HPDE6-E6E7 (cell line): ENCODE measurements at regions not wholly inside any gene's neighbourhood (a gene's known extent, or its start where the extent isn't known, plus 50 kb on each side); places are given as distances from the start of the nearest gene placed in this dataset.

Source experiments
- DNase-seq: peaks from one replicate; pipeline ENCODE4 v3.0.0; 2011; ENCODE audit warnings: missing footprints; ENCODE audit errors: extremely low spot score

GRCh38 chr13:107864543-107865317 is 350.6 kb downstream of the LIG4 start:
- no peak for DNase-seq

GRCh38 chr13:107860284-107860683 is 355.1 kb downstream of the LIG4 start:
- no peak for DNase-seq

GRCh38 chr13:107854880-107855279 is 360.5 kb downstream of the LIG4 start:
- no peak for DNase-seq

- DNase-seq: no peak
Observed at GRCh38 chr13:107852072-107852471, 363.3 kb downstream of the LIG4 start.

- DNase-seq: no peak
Observed at GRCh38 chr13:107851670-107852069, 363.7 kb downstream of the LIG4 start.

GRCh38 chr13:107847406-107847805 is 367.9 kb downstream of the LIG4 start:
- DNase-seq: no peak

GRCh38 chr13:107846642-107847041 is 368.7 kb downstream of the LIG4 start:
- DNase-seq: no peak

GRCh38 chr13:107845911-107846310 is 369.4 kb downstream of the LIG4 start:
- DNase-seq: no peak

GRCh38 chr13:107843681-107844080 is 371.7 kb downstream of the LIG4 start:
- DNase-seq: no peak

GRCh38 chr13:107843281-107843680 is 372.1 kb downstream of the LIG4 start:
- no peak for DNase-seq

GRCh38 chr13:107842562-107843180 is 372.7 kb downstream of the LIG4 start:
- DNase-seq: no peak

GRCh38 chr13:107838588-107839161 is 376.7 kb downstream of the LIG4 start:
- no peak for DNase-seq

- no peak for DNase-seq
Observed at GRCh38 chr13:107836685-107837084, 378.7 kb downstream of the LIG4 start.

- no peak for DNase-seq
Observed at GRCh38 chr13:107835339-107836018, 379.9 kb downstream of the LIG4 start.

GRCh38 chr13:107834717-107835116 is 380.6 kb downstream of the LIG4 start:
- DNase-seq: no peak

GRCh38 chr13:107834281-107834680 is 381.1 kb downstream of the LIG4 start:
- no peak for DNase-seq

- DNase-seq: no peak
Observed at GRCh38 chr13:107832500-107833100, 382.7 kb downstream of the LIG4 start.

- DNase-seq: no peak
Observed at GRCh38 chr13:107830804-107831203, 384.5 kb downstream of the LIG4 start.

GRCh38 chr13:107827840-107828549 is 387.3 kb downstream of the LIG4 start:
- no peak for DNase-seq

GRCh38 chr13:107824635-107825034 is 390.7 kb downstream of the LIG4 start:
- DNase-seq: no peak

GRCh38 chr13:107822006-107822405 is 393.3 kb downstream of the LIG4 start:
- DNase-seq: no peak
